ENCODE measurements at regions not wholly inside any gene's neighbourhood (a gene's known extent, or its start where the extent isn't known, plus 50 kb on each side); places are given as distances from the start of the nearest gene placed in this dataset.

- DNase-seq, result no peak
Measured at GRCh38 chr9:1269533-1270315, 219.6 kb downstream of the DMRT2 start.

GRCh38 chr9:1271367-1271766 is 221.2 kb downstream of the DMRT2 start:
- no peak for DNase-seq

- no peak for DNase-seq
Measured at GRCh38 chr9:1271786-1272185, 221.6 kb downstream of the DMRT2 start.

GRCh38 chr9:1272488-1272887 is 222.3 kb downstream of the DMRT2 start:
- DNase-seq, result no peak

GRCh38 chr9:1273859-1274258 is 223.7 kb downstream of the DMRT2 start:
- no peak for DNase-seq

GRCh38 chr9:1274334-1274733 is 224.2 kb downstream of the DMRT2 start:
- no peak for DNase-seq

- no peak for DNase-seq
Measured at GRCh38 chr9:1276474-1276873, 226.3 kb downstream of the DMRT2 start.

GRCh38 chr9:1284727-1285126 is 234.6 kb downstream of the DMRT2 start:
- DNase-seq, result no peak

- DNase-seq, result no peak
Measured at GRCh38 chr9:1285526-1285925, 235.4 kb downstream of the DMRT2 start.

GRCh38 chr9:1292384-1292783 is 242.2 kb downstream of the DMRT2 start:
- no peak for DNase-seq

GRCh38 chr9:1294641-1295258 is 244.6 kb downstream of the DMRT2 start:
- DNase-seq, result no peak

- no peak for DNase-seq
Measured at GRCh38 chr9:1296331-1296730, 246.2 kb downstream of the DMRT2 start.

- DNase-seq, result no peak
Measured at GRCh38 chr9:1298046-1298445, 247.9 kb downstream of the DMRT2 start.

GRCh38 chr9:1300941-1301340 is 250.8 kb downstream of the DMRT2 start:
- no peak for DNase-seq

- no peak for DNase-seq
Measured at GRCh38 chr9:1303932-1304331, 253.8 kb downstream of the DMRT2 start.

GRCh38 chr9:1311462-1312042 is 261.4 kb downstream of the DMRT2 start:
- no peak for DNase-seq

GRCh38 chr9:1319436-1319835 is 269.3 kb downstream of the DMRT2 start:
- no peak for DNase-seq

GRCh38 chr9:1320051-1320557 is 269.9 kb downstream of the DMRT2 start:
- DNase-seq, result no peak

- no peak for DNase-seq
Measured at GRCh38 chr9:1320607-1321195, 270.5 kb downstream of the DMRT2 start.

- no peak for DNase-seq
Measured at GRCh38 chr9:1327467-1327866, 277.3 kb downstream of the DMRT2 start.

- no peak for DNase-seq
Measured at GRCh38 chr9:1328341-1328740, 278.2 kb downstream of the DMRT2 start.

GRCh38 chr9:1331546-1332038 is 281.4 kb downstream of the DMRT2 start:
- DNase-seq, result no peak

- DNase-seq, result no peak
Measured at GRCh38 chr9:1332156-1332555, 282.0 kb downstream of the DMRT2 start.

GRCh38 chr9:1335174-1335573 is 285.0 kb downstream of the DMRT2 start:
- DNase-seq, result no peak

All from CD4-positive, alpha-beta T cell treated with Interleukin-17A for 1 hour (primary cell).